WTC11 (cell line): ENCODE measurements at regions not wholly inside any gene's neighbourhood (a gene's known extent, or its start where the extent isn't known, plus 50 kb on each side); places are given as distances from the start of the nearest gene placed in this dataset.

Source experiments
- CTCF ChIP-seq: fragments of 200-600 bp; IDR thresholded peaks from 2 replicates; pipeline ENCODE4 v1.8.0; 2022; ENCODE audit warnings: antibody characterized with exemption
- NFE2L1 ChIP-seq: sonication (generic); formaldehyde crosslinking; IDR thresholded peaks from 2 replicates; pipeline ENCODE4 v1.8.1; 2023; ENCODE audit warnings: missing genetic modification reagents

GRCh38 chr5:107047048-107047447 is 623.7 kb downstream of the EFNA5 start:
- TF ChIP-seq CTCF = no peak
- no peak for TF ChIP-seq NFE2L1 (CRISPR knock-in tag)
